SU-DHL-6 (cell line): ENCODE measurements at regions not wholly inside any gene's neighbourhood (a gene's known extent, or its start where the extent isn't known, plus 50 kb on each side); places are given as distances from the start of the nearest gene placed in this dataset.

ENCODE experiments used
- CTCF ChIP-seq: fragments of 200-600 bp; sonication (generic); IDR thresholded peaks from one replicate; pipeline ENCODE4 v1.5.1; 2017; ENCODE audit warnings: antibody characterized with exemption, mild to moderate bottlenecking, low read length, moderate library complexity; ENCODE audit not compliant: insufficient read depth, poor library complexity, severe bottlenecking
- EZH2phosphoT487 ChIP-seq: fragments of 200-600 bp; sonication (generic), shearing (Covaris generic); conservative IDR thresholded peaks from 2 replicates; pipeline ENCODE4 v1.6.1; 2018; ENCODE audit warnings: mild to moderate bottlenecking, antibody characterized with exemption, low read length, moderate library complexity, mixed read lengths

GRCh38 chr4:4919927-4920326 lies 60.5 kb downstream of the MSX1 start:
- TF ChIP-seq CTCF (no peak), EZH2phosphoT487 (no peak)
